GM18861 (cell line): ENCODE measurements at regions not wholly inside any gene's neighbourhood (a gene's known extent, or its start where the extent isn't known, plus 50 kb on each side); places are given as distances from the start of the nearest gene placed in this dataset.
"Not testable (repeated sequence)": the region's sequence is repeated elsewhere in the genome, so short reads cannot be mapped to it uniquely, and the experiment has no call there.

ENCODE experiments used
- ATAC-seq: cut with Tn5 transposase; IDR thresholded peaks from one replicate; pipeline ENCODE4 v1.9.1; 2021; ENCODE audit not compliant: unreplicated experiment

- ATAC-seq, result no peak
Measured at GRCh38 chr11:116386118-116386699, 386.6 kb downstream of the BUD13 start.

- ATAC-seq, result no peak
Measured at GRCh38 chr11:116384876-116385275, 387.9 kb downstream of the BUD13 start.

GRCh38 chr11:116384407-116384806, 388.4 kb downstream of the BUD13 start:
- no peak for ATAC-seq

GRCh38 chr11:116379185-116379828, 393.5 kb downstream of the BUD13 start:
- no peak for ATAC-seq

GRCh38 chr11:116376547-116376946, 396.2 kb downstream of the BUD13 start:
- ATAC-seq, result no peak

GRCh38 chr11:116376054-116376453, 396.7 kb downstream of the BUD13 start:
- ATAC-seq, result no peak

- no peak for ATAC-seq
Measured at GRCh38 chr11:116375221-116375620, 397.6 kb downstream of the BUD13 start.

- no peak for ATAC-seq
Measured at GRCh38 chr11:116374085-116374484, 398.7 kb downstream of the BUD13 start.

- ATAC-seq, result no peak
Measured at GRCh38 chr11:116373104-116373944, 399.5 kb downstream of the BUD13 start.

GRCh38 chr11:116371146-116371545, 401.6 kb downstream of the BUD13 start:
- ATAC-seq, result no peak

GRCh38 chr11:116368784-116369183, 404.0 kb downstream of the BUD13 start:
- no peak for ATAC-seq

- ATAC-seq, result no peak
Measured at GRCh38 chr11:116366980-116367645, 405.7 kb downstream of the BUD13 start.

- no peak for ATAC-seq
Measured at GRCh38 chr11:116366451-116366850, 406.3 kb downstream of the BUD13 start.

GRCh38 chr11:116364925-116365324, 407.9 kb downstream of the BUD13 start:
- not testable (repeated sequence) for ATAC-seq

GRCh38 chr11:116364348-116364747, 408.4 kb downstream of the BUD13 start:
- no peak for ATAC-seq

GRCh38 chr11:116360221-116360941, 412.4 kb downstream of the BUD13 start:
- no peak for ATAC-seq

GRCh38 chr11:116357784-116358544, 414.8 kb downstream of the BUD13 start:
- no peak for ATAC-seq

GRCh38 chr11:116356451-116356850, 416.3 kb downstream of the BUD13 start:
- ATAC-seq, result no peak

- ATAC-seq, result no peak
Measured at GRCh38 chr11:116355104-116355503, 417.7 kb downstream of the BUD13 start.

- ATAC-seq, result no peak
Measured at GRCh38 chr11:116353589-116353988, 419.2 kb downstream of the BUD13 start.
